OCI-LY1 (cell line): ENCODE measurements at regions not wholly inside any gene's neighbourhood (a gene's known extent, or its start where the extent isn't known, plus 50 kb on each side); places are given as distances from the start of the nearest gene placed in this dataset.
"Not testable (repeated sequence)": the region's sequence is repeated elsewhere in the genome, so short reads cannot be mapped to it uniquely, and the experiment has no call there.

Experiments
- CTCF ChIP-seq: fragments of 200-600 bp; sonication (generic), shearing (Covaris generic); IDR thresholded peaks from 2 replicates; pipeline ENCODE4 v1.5.1; 2017; ENCODE audit warnings: mild to moderate bottlenecking, antibody characterized with exemption, low read length, moderate library complexity, mixed read lengths
- EZH2 ChIP-seq: fragments of 200-600 bp; sonication (generic), shearing (Covaris generic); IDR thresholded peaks from 2 replicates; pipeline ENCODE4 v1.8.0; 2017; ENCODE audit warnings: borderline replicate concordance, mixed run types, mild to moderate bottlenecking, antibody characterized with exemption, low read length, moderate library complexity, mixed read lengths

- not testable (repeated sequence) for TF ChIP-seq CTCF, EZH2
Measured at GRCh38 chr5:20771338-20771737, 783.3 kb upstream of the CDH18 start.
